ENCODE measurements at regions not wholly inside any gene's neighbourhood (a gene's known extent, or its start where the extent isn't known, plus 50 kb on each side); places are given as distances from the start of the nearest gene placed in this dataset.

DNA sequence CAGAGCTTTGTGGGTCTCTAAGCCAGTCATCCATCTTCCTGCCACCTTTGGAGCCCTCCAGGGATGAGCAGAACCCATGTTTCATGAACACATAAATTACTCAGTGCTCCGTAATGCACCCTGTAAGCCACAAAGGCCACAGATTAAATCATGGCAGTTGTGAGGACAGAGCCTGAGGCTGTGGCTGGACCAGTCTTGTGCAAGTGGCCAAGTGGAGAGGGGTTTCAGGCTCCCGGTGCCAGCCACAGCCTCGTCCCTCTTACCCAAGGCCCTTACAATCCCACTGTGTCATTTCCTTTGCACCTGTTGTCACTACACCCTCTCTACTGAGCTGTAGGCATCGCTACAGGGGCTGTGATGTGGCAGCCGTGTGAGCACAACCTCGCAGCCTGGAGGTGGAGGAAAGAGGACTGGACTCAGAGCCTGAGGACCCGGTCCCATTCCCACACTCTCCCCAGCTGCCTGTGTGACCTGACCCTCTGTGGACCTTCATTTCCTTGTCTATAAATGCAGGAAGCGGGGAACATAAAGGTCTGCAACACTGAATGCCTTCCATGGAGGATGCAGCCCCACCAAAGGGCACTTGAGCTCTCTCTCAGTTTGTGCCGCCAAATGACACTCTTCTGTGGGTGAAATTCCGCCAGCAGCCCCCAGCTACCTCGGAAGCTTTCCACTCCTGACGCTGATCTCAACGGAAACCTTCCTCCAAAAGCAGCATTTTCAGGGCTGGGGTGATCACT, 792.0 kb downstream of the UQCRFS1 start:
- no peaks in the 10 kb centered on the region for H3K4me1 Mint-ChIP-seq
- no peaks in the 10 kb centered on the region for H3K9me3 Mint-ChIP-seq
- DNase-seq: no peak
- no peak for ATAC-seq (ENCODE audit: low read depth)
- TF ChIP-seq, protein P1, sequence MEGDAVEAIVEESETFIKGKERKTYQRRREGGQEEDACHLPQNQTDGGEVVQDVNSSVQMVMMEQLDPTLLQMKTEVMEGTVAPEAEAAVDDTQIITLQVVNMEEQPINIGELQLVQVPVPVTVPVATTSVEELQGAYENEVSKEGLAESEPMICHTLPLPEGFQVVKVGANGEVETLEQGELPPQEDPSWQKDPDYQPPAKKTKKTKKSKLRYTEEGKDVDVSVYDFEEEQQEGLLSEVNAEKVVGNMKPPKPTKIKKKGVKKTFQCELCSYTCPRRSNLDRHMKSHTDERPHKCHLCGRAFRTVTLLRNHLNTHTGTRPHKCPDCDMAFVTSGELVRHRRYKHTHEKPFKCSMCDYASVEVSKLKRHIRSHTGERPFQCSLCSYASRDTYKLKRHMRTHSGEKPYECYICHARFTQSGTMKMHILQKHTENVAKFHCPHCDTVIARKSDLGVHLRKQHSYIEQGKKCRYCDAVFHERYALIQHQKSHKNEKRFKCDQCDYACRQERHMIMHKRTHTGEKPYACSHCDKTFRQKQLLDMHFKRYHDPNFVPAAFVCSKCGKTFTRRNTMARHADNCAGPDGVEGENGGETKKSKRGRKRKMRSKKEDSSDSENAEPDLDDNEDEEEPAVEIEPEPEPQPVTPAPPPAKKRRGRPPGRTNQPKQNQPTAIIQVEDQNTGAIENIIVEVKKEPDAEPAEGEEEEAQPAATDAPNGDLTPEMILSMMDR (IDR thresholded peaks at IDR 0.05): no peak
- ChIA-PET CTCF (no interaction called here), POLR2A (no interaction called here)
- intact Hi-C loops (cut with micrococcal nuclease): no loop called here
- no peak overlapping the region for H3K4me3 Mint-ChIP-seq
- no peaks in the 10 kb centered on the region for H3K27me3 Mint-ChIP-seq
- no peaks in the 10 kb centered on the region for H3K36me3 Mint-ChIP-seq (ENCODE audit: low read depth)
- no peak overlapping the region for H3K27ac Mint-ChIP-seq

DNA sequence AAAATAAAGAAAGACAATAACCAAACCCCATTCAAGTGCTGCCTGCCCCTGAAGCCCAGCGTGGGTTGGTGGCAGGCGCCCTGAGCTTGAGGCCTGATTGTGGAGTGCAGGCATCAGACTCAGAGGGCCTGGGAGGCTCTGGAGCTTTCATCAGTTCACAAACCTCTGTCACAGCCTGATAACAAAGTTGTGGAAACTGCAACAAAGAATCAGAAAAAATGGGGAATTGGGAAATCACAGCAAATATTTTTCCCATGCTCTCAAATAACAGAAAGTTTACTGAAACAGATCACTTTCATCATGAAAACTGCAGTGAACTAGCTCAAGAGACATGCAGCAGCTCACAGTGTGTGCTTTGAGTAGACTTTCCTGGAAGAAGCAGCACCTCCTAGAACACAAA, 793.6 kb downstream of the UQCRFS1 start:
- Mint-ChIP-seq H3K36me3 (ENCODE audit: low read depth) (no peaks in the 10 kb centered on the region), H3K27me3 (no peaks in the 10 kb centered on the region), H3K4me1 (no peaks in the 10 kb centered on the region), H3K27ac (no peak overlapping the region), H3K9me3 (no peaks in the 10 kb centered on the region), H3K4me3 (no peak overlapping the region)
- DNase-seq: no peak
- no peak for ATAC-seq (ENCODE audit: low read depth)
- ChIA-PET POLR2A (no interaction called here), CTCF (no interaction called here)
- intact Hi-C loops (cut with micrococcal nuclease): no loop called here
- TF ChIP-seq, protein P1 (IDR thresholded peaks at IDR 0.05): no peak

DNA sequence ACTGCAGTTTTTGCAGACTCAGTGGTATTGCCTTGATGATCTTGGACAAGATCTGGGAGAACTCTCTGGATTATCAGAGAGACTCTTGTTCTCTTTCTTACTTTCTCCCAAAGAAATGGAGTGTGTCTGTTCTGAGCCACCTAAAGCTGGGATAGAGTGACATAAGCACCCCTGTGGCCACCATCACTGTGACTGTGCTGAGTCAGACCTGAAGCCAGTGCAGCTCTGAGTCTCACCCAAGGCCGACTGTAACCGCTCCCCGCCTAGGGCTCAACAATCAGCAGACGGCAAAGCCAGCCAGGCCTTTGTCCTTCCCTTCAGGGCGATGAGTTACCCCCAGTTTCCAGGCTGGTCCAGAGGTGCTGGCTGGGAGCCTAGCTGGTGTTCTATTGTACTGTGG, 795.6 kb downstream of the UQCRFS1 start:
- CTCF ChIA-PET: no interaction called here
- TF ChIP-seq, protein P1 (IDR thresholded peaks at IDR 0.05): no peak
- Mint-ChIP-seq H3K27ac (no peak overlapping the region), H3K36me3 (ENCODE audit: low read depth) (no peaks in the 10 kb centered on the region), H3K4me3 (no peak overlapping the region), H3K27me3 (no peaks in the 10 kb centered on the region), H3K4me1 (no peaks in the 10 kb centered on the region), H3K9me3 (no peaks in the 10 kb centered on the region)
- POLR2A ChIA-PET: no interaction called here
- intact Hi-C loops (cut with micrococcal nuclease): no loop called here
- no peak for DNase-seq
- ATAC-seq (ENCODE audit: low read depth): no peak

DNA sequence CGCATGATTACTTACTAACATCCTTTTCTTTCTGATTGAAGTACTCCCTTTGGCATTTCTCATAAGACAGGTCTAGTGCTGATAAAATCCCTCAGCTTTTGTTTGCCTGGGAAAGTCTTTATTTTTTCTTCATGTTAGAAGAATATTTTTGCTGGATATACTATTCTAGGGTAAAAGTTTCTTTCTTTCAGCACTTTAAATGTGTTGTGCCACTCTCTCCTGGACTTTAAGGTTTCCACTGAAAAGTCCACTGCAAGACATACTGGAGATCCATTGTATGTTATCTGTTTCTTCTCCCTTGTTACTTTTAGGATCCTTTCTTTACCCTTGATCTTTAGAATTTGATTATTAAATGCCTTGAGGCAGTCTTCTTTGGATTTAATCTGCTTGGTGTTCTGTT, 796.7 kb downstream of the UQCRFS1 start:
- Mint-ChIP-seq H3K27me3 (no peaks in the 10 kb centered on the region), H3K4me1 (no peaks in the 10 kb centered on the region), H3K4me3 (no peak overlapping the region), H3K9me3 (no peaks in the 10 kb centered on the region), H3K27ac (no peak overlapping the region), H3K36me3 (ENCODE audit: low read depth) (no peaks in the 10 kb centered on the region)
- DNase-seq (no peak), ATAC-seq (ENCODE audit: low read depth) (no peak)
- TF ChIP-seq, protein P1 (IDR thresholded peaks at IDR 0.05): no peak
- POLR2A ChIA-PET: no interaction called here
- intact Hi-C loops (cut with micrococcal nuclease): no loop called here
- CTCF ChIA-PET: no interaction called here

DNA sequence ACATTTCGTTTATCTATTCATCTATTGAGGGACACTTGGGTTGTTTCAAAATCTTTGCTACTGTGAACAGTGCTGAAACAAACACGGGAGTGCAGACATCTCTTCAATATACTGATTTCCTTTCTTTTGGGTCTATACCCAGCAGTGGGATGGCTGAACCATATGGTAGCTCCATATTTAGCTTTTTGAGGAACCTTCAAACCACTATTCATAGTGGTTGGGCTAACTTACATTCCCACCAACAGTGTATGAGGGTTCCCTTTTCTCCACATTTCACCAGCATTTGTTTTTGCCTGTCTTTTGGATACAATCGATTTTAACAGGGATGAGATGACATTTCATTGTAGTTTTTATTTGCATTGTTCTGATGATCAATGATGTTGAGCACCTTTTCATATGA, 798.2 kb downstream of the UQCRFS1 start:
- Mint-ChIP-seq H3K9me3 (no peaks in the 10 kb centered on the region), H3K27me3 (no peaks in the 10 kb centered on the region), H3K4me1 (no peaks in the 10 kb centered on the region), H3K27ac (no peak overlapping the region), H3K36me3 (ENCODE audit: low read depth) (no peaks in the 10 kb centered on the region), H3K4me3 (no peak overlapping the region)
- DNase-seq (no peak), ATAC-seq (ENCODE audit: low read depth) (no peak)
- CTCF ChIA-PET: no interaction called here
- POLR2A ChIA-PET: no interaction called here
- TF ChIP-seq, protein P1 (IDR thresholded peaks at IDR 0.05): no peak
- intact Hi-C loops (cut with micrococcal nuclease): no loop called here
